ENCODE measurements at regions not wholly inside any gene's neighbourhood (a gene's known extent, or its start where the extent isn't known, plus 50 kb on each side); places are given as distances from the start of the nearest gene placed in this dataset.
A peak's percentile ranks its signal among the peaks of the same experiment; 100 is the strongest.

DNA sequence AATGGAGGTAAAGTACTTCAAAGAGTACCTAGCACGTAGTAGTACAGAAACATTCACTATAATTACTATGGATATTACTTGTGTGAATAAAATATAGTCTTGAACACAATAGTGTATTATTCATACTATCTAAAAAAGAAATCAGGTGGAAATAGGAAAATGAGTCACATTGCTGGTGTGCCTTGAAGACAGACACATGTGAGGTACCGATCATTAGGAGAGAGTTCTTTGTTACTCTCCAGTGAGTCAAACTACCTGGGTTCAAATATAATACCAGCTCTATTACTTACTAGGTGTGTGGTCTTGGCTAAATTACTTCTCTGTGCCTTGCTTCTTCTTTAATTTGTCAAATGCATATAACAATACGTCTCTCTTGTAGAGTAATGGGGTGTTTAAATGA is 50.8 kb upstream of the BEND6 start:
- no peaks in the 10 kb centered on the region for H3K4me1 ChIP-seq
- no peaks in the 10 kb centered on the region for H3K36me3 ChIP-seq
- no peak overlapping the region for H3K9ac ChIP-seq (ENCODE audit: low read depth in 2 of 2, low read length in 2 of 2)
- intact Hi-C loops (cut with DNase I) = loop anchor here (5.0 kb wide), 2 partner anchors 118 to 418 kb away; no protein-coding TSS in a partner anchor
- H3K27me3 ChIP-seq = no peaks in the 10 kb centered on the region
- TF ChIP-seq, protein P1, sequence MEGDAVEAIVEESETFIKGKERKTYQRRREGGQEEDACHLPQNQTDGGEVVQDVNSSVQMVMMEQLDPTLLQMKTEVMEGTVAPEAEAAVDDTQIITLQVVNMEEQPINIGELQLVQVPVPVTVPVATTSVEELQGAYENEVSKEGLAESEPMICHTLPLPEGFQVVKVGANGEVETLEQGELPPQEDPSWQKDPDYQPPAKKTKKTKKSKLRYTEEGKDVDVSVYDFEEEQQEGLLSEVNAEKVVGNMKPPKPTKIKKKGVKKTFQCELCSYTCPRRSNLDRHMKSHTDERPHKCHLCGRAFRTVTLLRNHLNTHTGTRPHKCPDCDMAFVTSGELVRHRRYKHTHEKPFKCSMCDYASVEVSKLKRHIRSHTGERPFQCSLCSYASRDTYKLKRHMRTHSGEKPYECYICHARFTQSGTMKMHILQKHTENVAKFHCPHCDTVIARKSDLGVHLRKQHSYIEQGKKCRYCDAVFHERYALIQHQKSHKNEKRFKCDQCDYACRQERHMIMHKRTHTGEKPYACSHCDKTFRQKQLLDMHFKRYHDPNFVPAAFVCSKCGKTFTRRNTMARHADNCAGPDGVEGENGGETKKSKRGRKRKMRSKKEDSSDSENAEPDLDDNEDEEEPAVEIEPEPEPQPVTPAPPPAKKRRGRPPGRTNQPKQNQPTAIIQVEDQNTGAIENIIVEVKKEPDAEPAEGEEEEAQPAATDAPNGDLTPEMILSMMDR (IDR thresholded peaks at IDR 0.05) = no peak
- DNase-seq = no peak
- no peak overlapping the region for H3K27ac ChIP-seq
- H3K9me3 ChIP-seq = no peaks in the 10 kb centered on the region
- no peak overlapping the region for H3K4me3 ChIP-seq

DNA sequence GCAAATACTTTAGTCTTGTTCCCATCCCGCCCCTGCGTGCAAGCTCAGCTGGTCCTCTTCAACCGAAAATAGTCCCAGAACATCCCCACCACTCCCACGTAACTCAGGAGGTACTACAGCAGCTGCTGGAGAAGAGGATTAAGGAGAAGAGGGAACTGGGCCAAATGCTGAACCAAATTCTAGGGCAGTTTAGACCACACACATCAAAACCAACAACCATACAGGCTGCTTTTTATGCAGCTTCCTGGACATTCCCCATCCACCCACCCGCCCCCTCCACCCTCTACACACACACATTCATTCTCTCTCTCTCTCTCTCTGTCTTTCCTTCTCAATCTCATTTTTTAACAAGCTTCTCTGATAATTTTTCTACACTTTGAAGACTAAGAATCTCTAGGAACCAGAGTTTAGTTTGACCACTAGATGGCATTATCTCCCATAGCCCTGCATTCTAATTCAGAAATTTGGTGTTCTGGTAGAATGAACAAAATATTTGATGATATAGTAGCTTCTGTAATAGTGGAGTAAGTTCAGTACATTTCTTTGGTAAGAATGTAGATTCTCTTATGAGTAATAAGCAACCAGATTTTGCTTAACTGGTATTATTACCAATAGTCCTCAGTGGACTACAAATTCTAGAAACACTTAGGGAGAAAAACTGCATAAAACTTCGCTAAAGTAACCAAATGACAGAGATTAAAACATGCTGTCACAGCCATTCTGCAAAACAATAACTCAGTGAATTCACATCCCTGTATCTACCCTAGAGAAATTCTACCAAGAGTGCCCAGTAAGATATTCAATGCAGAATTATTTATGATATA is 52.1 kb upstream of the BEND6 start:
- no peaks in the 10 kb centered on the region for H3K4me1 ChIP-seq
- no peaks in the 10 kb centered on the region for H3K9me3 ChIP-seq
- peak; percentile 30 for DNase-seq
- no peak overlapping the region for H3K4me3 ChIP-seq
- intact Hi-C loops (cut with DNase I) = loop anchor here (5.0 kb wide), 2 partner anchors 119 to 419 kb away; no protein-coding TSS in a partner anchor
- no peaks in the 10 kb centered on the region for H3K27me3 ChIP-seq
- H3K9ac ChIP-seq (ENCODE audit: low read depth in 2 of 2, low read length in 2 of 2) = no peak overlapping the region
- H3K27ac ChIP-seq = no peak overlapping the region
- H3K36me3 ChIP-seq = no peaks in the 10 kb centered on the region
- TF ChIP-seq, protein P1 (IDR thresholded peaks at IDR 0.05) = peak; percentile 61

DNA sequence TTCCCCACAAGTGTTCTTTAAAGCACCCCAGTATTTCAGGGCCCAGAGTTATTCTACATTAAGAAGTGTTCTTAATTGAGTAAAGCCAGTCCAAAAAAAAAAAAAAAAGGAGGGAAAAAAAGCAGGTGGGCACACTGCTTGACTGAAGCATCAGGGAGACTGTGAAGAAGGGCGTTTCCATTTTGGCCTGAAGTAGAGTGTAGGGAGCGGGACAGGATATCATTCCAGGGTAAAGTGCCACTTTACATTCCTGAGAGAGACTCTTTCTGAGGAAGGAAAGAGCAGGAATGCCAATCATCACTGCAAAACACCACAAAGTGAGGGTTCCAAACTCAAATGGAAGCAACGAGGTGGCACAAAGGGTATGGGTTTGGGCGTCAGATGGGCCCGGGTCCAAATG is 54.1 kb upstream of the BEND6 start:
- Histone ChIP-seq H3K9ac (ENCODE audit: low read depth in 2 of 2, low read length in 2 of 2) (no peak overlapping the region), H3K4me1 (no peaks in the 10 kb centered on the region), H3K27ac (no peak overlapping the region), H3K27me3 (no peaks in the 10 kb centered on the region), H3K4me3 (no peak overlapping the region), H3K9me3 (no peaks in the 10 kb centered on the region), H3K36me3 (no peaks in the 10 kb centered on the region)
- no peak for DNase-seq
- intact Hi-C loops (cut with DNase I) = loop anchor here (5.0 kb wide), 2 partner anchors 122 to 422 kb away; no protein-coding TSS in a partner anchor
- TF ChIP-seq, protein P1 (IDR thresholded peaks at IDR 0.05) = no peak

DNA sequence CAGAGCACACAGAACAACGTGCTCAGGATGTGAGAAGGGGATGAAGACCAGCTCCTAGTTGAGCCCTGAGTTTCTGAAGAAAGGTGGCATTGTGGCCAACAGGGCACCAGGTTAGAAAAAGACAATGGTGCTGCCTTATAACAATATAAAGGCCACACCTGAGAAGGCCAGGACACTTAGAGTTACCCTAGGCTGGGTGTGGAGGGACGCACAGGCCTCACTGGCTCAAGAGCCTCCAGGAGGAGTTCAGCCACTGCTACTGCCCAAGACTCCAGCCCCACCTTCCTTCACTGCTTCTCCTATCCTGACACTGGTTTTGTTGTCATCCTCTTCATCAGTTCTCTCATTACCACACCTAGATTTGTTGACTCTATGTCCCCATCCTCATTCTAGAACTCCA is 55.2 kb upstream of the BEND6 start:
- H3K9me3 ChIP-seq = no peaks in the 10 kb centered on the region
- no peaks in the 10 kb centered on the region for H3K27me3 ChIP-seq
- intact Hi-C loops (cut with DNase I) = loop anchor here (5.0 kb wide), 2 partner anchors 123 to 423 kb away; no protein-coding TSS in a partner anchor
- H3K9ac ChIP-seq (ENCODE audit: low read depth in 2 of 2, low read length in 2 of 2) = no peak overlapping the region
- TF ChIP-seq, protein P1 (IDR thresholded peaks at IDR 0.05) = no peak
- peak overlapping the region; percentile 51 for H3K27ac ChIP-seq
- DNase-seq = peak; percentile 46
- no peaks in the 10 kb centered on the region for H3K36me3 ChIP-seq
- no peak overlapping the region for H3K4me3 ChIP-seq
- no peaks in the 10 kb centered on the region for H3K4me1 ChIP-seq

DNA sequence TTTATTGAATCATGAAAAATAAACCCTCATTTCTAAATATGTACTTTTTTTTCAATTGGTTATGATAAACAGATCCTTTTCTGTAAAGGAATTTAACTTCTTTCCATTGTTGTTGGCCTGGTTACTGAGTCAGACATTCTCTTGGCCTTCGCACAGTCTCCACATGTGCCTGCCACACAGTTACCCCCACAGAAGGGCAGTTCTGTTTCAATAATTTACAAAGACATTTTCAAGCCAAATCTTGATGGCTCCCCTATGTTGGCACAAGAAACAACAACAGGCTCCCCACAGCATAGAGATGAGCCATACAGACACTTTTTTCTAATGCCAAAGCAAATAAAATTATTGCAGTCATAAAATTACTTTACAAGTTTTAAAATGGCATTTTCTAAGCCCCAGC is 55.6 kb upstream of the BEND6 start:
- TF ChIP-seq, protein P1 (IDR thresholded peaks at IDR 0.05) = no peak
- peak; percentile 24 for DNase-seq
- Histone ChIP-seq H3K9ac (ENCODE audit: low read depth in 2 of 2, low read length in 2 of 2) (no peak overlapping the region), H3K36me3 (no peaks in the 10 kb centered on the region), H3K4me3 (no peak overlapping the region), H3K4me1 (no peaks in the 10 kb centered on the region), H3K27ac (peak overlapping the region; percentile 51), H3K27me3 (no peaks in the 10 kb centered on the region), H3K9me3 (no peaks in the 10 kb centered on the region)
- intact Hi-C loops (cut with DNase I) = no loop called here
